ENCODE measurements at regions not wholly inside any gene's neighbourhood (a gene's known extent, or its start where the extent isn't known, plus 50 kb on each side); places are given as distances from the start of the nearest gene placed in this dataset.

GRCh38 chr7:9030976-9031375 lies 597.6 kb downstream of the NXPH1 start:
- Mint-ChIP-seq H3K27me3 (ENCODE audit: low read depth) (no peaks in the 10 kb centered on the region), H3K36me3 (ENCODE audit: insufficient read depth in 1 of 3, low read depth in 3 of 3) (no peaks in the 10 kb centered on the region), H3K9me3 (no peaks in the 10 kb centered on the region), H3K27ac (no peak overlapping the region), H3K4me1 (peaks cover 5 to 8% of the 10 kb centered on the region in 2 experiments), H3K4me3 (no peak overlapping the region)
- Histone ChIP-seq H3K27ac (ENCODE audit: insufficient read length, low read depth, low read length) (no peak overlapping the region), H3K9me3 (ENCODE audit: control insufficient read depth, low read depth, low read length) (no peaks in the 10 kb centered on the region), H3K18ac (ENCODE audit: insufficient read length, low read depth, low read length) (no peak overlapping the region), H3K23me2 (ENCODE audit: insufficient read length, low read depth, low read length, poor library complexity, severe bottlenecking) (no peaks in the 10 kb centered on the region), H2AFZ (ENCODE audit: low read length) (no peak overlapping the region), H2BK5ac (ENCODE audit: insufficient read length, low read length) (no peak overlapping the region), H4K5ac (ENCODE audit: insufficient read length, low read depth, low read length) (no peak overlapping the region), H3T11ph (ENCODE audit: low read length) (no peak overlapping the region), H2BK20ac (ENCODE audit: low read depth, low read length, poor library complexity, severe bottlenecking) (no peak overlapping the region), H3K56ac (ENCODE audit: insufficient read length, low read depth, low read length) (no peak overlapping the region), H3K14ac (ENCODE audit: insufficient read depth, low read length) (no peak overlapping the region), H3K79me1 (ENCODE audit: insufficient read depth, low read depth, low read length, poor library complexity, severe bottlenecking) (no peaks in the 10 kb centered on the region), H3K9ac (ENCODE audit: extremely low read depth, insufficient read length, low read length) (no peak overlapping the region), H3K23ac (ENCODE audit: insufficient read length, low read depth, low read length) (no peak overlapping the region), H4K91ac (ENCODE audit: insufficient read length, low read depth, low read length) (no peak overlapping the region), H3K79me2 (ENCODE audit: insufficient read depth, low read length) (no peaks in the 10 kb centered on the region), H3K27me3 (ENCODE audit: insufficient read depth, low read length) (no peaks in the 10 kb centered on the region), H2AK5ac (ENCODE audit: insufficient read length, low read length) (no peak overlapping the region), H3K4ac (ENCODE audit: low read depth, low read length) (no peak overlapping the region), H4K8ac (replicated peaks; ENCODE audit: insufficient read length, low read depth, low read length) (no peak overlapping the region), H3K4me2 (ENCODE audit: insufficient read depth, insufficient read length, low read length) (no peak overlapping the region), H2BK120ac (ENCODE audit: low read depth, low read length, poor library complexity, severe bottlenecking) (no peak overlapping the region), H4K20me1 (ENCODE audit: control insufficient read depth, insufficient read depth, insufficient read length) (no peaks in the 10 kb centered on the region), H3K4me1 (ENCODE audit: insufficient read depth, low read length) (no peaks in the 10 kb centered on the region; the same call in 1 of the 2 replicates), H2BK12ac (ENCODE audit: insufficient read length, low read depth, low read length) (no peak overlapping the region), H2BK15ac (ENCODE audit: low read depth, low read length) (no peak overlapping the region)
- no CpG with 5 or more reads among the region's 2 CpGs for WGBS (ENCODE audit: extremely low coverage, insufficient read length, low lambda C conversion rate)
- no peak for DNase-seq
- no peak for TF ChIP-seq CTCF (conservative IDR thresholded peaks at IDR 0.05)

All from H9 (cell line).